Left ventricle myocardium inferior (tissue), 1 donor: ENCODE measurements at regions not wholly inside any gene's neighbourhood (a gene's known extent, or its start where the extent isn't known, plus 50 kb on each side); places are given as distances from the start of the nearest gene placed in this dataset.
"Not testable (repeated sequence)": the region's sequence is repeated elsewhere in the genome, so short reads cannot be mapped to it uniquely, and the experiment has no call there.

Experiments used
- DNase-seq: peaks from one replicate; pipeline ENCODE4 v3.0.0-alpha.2; 2020
- H3K27ac ChIP-seq: fragments of 200-600 bp; replicated peaks from 2 replicates; pipeline ENCODE4 v1.8.0; 2021
- H3K27me3 ChIP-seq: fragments of 200-600 bp; 2 replicates; pipeline ENCODE4 v1.8.0; 2021; ENCODE audit warnings: low read depth
- H3K36me3 ChIP-seq: fragments of 200-600 bp; 2 replicates; pipeline ENCODE4 v1.8.0; 2021
- H3K4me1 ChIP-seq: fragments of 200-600 bp; 2 replicates; pipeline ENCODE4 v1.8.0; 2021
- H3K4me3 ChIP-seq: fragments of 200-600 bp; 2 replicates; pipeline ENCODE4 v1.8.0; 2021; ENCODE audit warnings: mild to moderate bottlenecking, moderate library complexity
- H3K9me3 ChIP-seq: fragments of 200-600 bp; replicated peaks from 2 replicates; pipeline ENCODE4 v1.8.0; 2021
- CTCF ChIP-seq: fragments of 200-600 bp; IDR thresholded peaks from 2 replicates; pipeline ENCODE4 v1.8.0; 2021; ENCODE audit warnings: antibody characterized with exemption, mild to moderate bottlenecking, borderline replicate concordance
- intact Hi-C: fragments of 100-400 bp; cut with micrococcal nuclease; formaldehyde crosslinking; loops from one replicate; pipeline ENCODE4 v1.11.0; 2022
- donor health status: DM: no; HTN: yes; CAD: no; lungs with severe emphysema.

- Histone ChIP-seq H3K9me3 (peaks cover 4% of the 10 kb centered on the region), H3K4me3 (no peak overlapping the region), H3K4me1 (peaks cover 3% of the 10 kb centered on the region), H3K27ac (no peak overlapping the region), H3K36me3 (no peaks in the 10 kb centered on the region), H3K27me3 (no peaks in the 10 kb centered on the region)
- intact Hi-C loops: no loop called here
- no peak for DNase-seq
- TF ChIP-seq CTCF: no peak
These were observed 144.5 kb downstream of the SMIM20 start for GRCh38 chr4:26058537-26058936.

- TF ChIP-seq CTCF: no peak
- no peak for DNase-seq
- no peaks in the 10 kb centered on the region for H3K27me3 ChIP-seq
- intact Hi-C loops: no loop called here
- peaks cover 3% of the 10 kb centered on the region for H3K4me1 ChIP-seq
- peaks cover 4% of the 10 kb centered on the region for H3K9me3 ChIP-seq
- H3K36me3 ChIP-seq: no peaks in the 10 kb centered on the region
- no peak overlapping the region for H3K27ac ChIP-seq
- H3K4me3 ChIP-seq: no peak overlapping the region
These were observed 145.6 kb downstream of the SMIM20 start for GRCh38 chr4:26059391-26060154.

- peaks cover 4% of the 10 kb centered on the region for H3K9me3 ChIP-seq
- no peak overlapping the region for H3K4me3 ChIP-seq
- intact Hi-C loops: no loop called here
These were observed 146.3 kb downstream of the SMIM20 start for GRCh38 chr4:26060286-26060685.

GRCh38 chr4:26061248-26061986, 147.4 kb downstream of the SMIM20 start:
- Histone ChIP-seq H3K4me1 (peaks cover 3% of the 10 kb centered on the region), H3K9me3 (peaks cover 4% of the 10 kb centered on the region), H3K27me3 (peaks cover 5% of the 10 kb centered on the region), H3K27ac (no peak overlapping the region), H3K36me3 (no peaks in the 10 kb centered on the region), H3K4me3 (no peak overlapping the region)
- TF ChIP-seq CTCF: peak; percentile 49
- intact Hi-C loops: no loop called here
- DNase-seq: no peak

More at GRCh38 chr4:26060286-26060685, 146.3 kb downstream of the SMIM20 start:
- no peak for TF ChIP-seq CTCF
- no peaks in the 10 kb centered on the region for H3K27me3 ChIP-seq
- H3K36me3 ChIP-seq: no peaks in the 10 kb centered on the region
- no peak for DNase-seq
- H3K4me1 ChIP-seq: peaks cover 3% of the 10 kb centered on the region
- no peak overlapping the region for H3K27ac ChIP-seq

GRCh38 chr4:26062215-26062614, 148.2 kb downstream of the SMIM20 start:
- Histone ChIP-seq H3K9me3 (peaks cover 4% of the 10 kb centered on the region), H3K4me3 (no peak overlapping the region), H3K4me1 (peaks cover 3% of the 10 kb centered on the region), H3K36me3 (no peaks in the 10 kb centered on the region), H3K27ac (no peak overlapping the region), H3K27me3 (peaks cover 5% of the 10 kb centered on the region)
- intact Hi-C loops: no loop called here
- no peak for TF ChIP-seq CTCF
- DNase-seq: no peak

- H3K4me1 ChIP-seq, H3K27ac ChIP-seq, DNase-seq, H3K36me3 ChIP-seq, H3K27me3 ChIP-seq, intact Hi-C loops, H3K9me3 ChIP-seq, H3K4me3 ChIP-seq: not testable (repeated sequence)
These were observed 150.0 kb downstream of the SMIM20 start for GRCh38 chr4:26064009-26064408.
